ENCODE measurements at regions not wholly inside any gene's neighbourhood (a gene's known extent, or its start where the extent isn't known, plus 50 kb on each side); places are given as distances from the start of the nearest gene placed in this dataset.

GRCh38 chr14:85711620-85712019 is 181.7 kb downstream of the FLRT2 start:
- TF ChIP-seq CTCF (conservative IDR thresholded peaks at IDR 0.05; ENCODE audit: low read depth, low read length) (no peak), EZH2 (IDR thresholded peaks at IDR 0.05; ENCODE audit: borderline replicate concordance, low read depth, low read length, poor library complexity, severe bottlenecking) (no peak)
